ENCODE measurements at regions not wholly inside any gene's neighbourhood (a gene's known extent, or its start where the extent isn't known, plus 50 kb on each side); places are given as distances from the start of the nearest gene placed in this dataset.
"Not testable (repeated sequence)": the region's sequence is repeated elsewhere in the genome, so short reads cannot be mapped to it uniquely, and the experiment has no call there.

DNA sequence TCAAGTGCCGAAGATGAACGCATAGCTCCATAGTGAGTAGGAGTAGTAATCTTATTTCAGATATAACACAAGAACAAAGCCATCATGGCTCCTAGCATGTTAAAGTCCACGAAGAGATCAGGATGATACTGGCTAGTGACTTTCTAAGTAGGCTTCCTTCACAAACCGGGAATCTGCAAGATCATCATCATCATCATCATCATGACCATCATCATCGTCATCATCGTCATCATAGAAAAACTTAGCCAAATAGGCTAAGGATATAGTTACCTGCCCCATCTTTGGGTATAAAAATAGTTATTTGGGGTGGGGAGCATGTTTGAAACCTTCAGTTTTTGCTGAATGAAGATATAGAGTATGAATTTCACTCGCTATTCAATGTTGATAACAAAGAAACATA lies 57.9 kb downstream of the PYDC2 start:
- DNase-seq (ENCODE audit: low spot score) = no peak

GRCh38 chr3:191521055-191521454 lies 60.1 kb downstream of the PYDC2 start:
- no peak for DNase-seq (ENCODE audit: low spot score)

GRCh38 chr3:191523148-191523547 lies 62.2 kb downstream of the PYDC2 start:
- DNase-seq (ENCODE audit: low spot score) = no peak

DNA sequence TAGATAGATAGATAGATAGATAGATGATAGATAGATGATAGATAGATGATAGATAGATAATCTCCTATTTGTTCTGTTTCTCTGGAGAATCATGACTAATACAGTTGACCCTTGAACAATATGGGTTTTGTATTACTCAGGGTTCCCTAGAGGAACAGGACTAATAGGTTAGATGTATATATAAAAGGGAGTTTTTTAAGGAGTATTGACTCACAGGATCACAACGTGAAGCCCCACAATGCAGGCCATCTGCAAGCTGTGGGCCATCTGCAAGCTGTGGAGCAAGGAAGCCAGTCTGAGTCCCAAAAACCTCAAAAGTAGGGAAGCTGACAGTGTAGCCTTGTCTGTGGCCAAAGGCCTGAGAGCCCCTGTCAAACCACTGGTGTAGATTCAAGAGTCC lies 67.6 kb downstream of the PYDC2 start:
- DNase-seq (ENCODE audit: low spot score) = no peak

- DNase-seq (ENCODE audit: low spot score) = no peak
These were observed 69.0 kb downstream of the PYDC2 start for GRCh38 chr3:191529992-191530391.

GRCh38 chr3:191531434-191531972 lies 70.5 kb downstream of the PYDC2 start:
- DNase-seq (ENCODE audit: low spot score) = no peak

GRCh38 chr3:191543018-191543417 lies 82.1 kb downstream of the PYDC2 start:
- no peak for DNase-seq (ENCODE audit: low spot score)

- DNase-seq (ENCODE audit: low spot score) = no peak
These were observed 82.9 kb downstream of the PYDC2 start for GRCh38 chr3:191543897-191544296.

- no peak for DNase-seq (ENCODE audit: low spot score)
These were observed 88.4 kb downstream of the PYDC2 start for GRCh38 chr3:191549357-191549756.

DNA sequence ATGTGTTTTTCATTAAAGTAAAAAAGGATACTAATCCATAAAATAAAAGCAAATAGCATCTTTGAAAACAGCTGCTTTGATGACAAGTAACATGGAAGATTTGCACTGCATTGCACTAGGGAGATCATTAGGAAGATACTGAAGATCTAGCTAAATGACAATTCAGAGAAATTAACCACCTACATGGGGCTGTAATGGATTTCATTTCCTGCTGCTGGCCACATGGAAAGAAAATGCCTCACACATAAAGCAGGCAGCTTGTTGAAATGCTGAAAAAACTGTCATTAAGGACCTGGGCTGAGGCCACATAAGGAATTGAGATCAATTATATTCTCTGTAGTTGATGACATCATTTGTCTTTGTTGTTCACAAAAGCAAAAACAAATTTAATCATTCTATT lies 94.1 kb downstream of the PYDC2 start:
- no peak for DNase-seq (ENCODE audit: low spot score)

DNA sequence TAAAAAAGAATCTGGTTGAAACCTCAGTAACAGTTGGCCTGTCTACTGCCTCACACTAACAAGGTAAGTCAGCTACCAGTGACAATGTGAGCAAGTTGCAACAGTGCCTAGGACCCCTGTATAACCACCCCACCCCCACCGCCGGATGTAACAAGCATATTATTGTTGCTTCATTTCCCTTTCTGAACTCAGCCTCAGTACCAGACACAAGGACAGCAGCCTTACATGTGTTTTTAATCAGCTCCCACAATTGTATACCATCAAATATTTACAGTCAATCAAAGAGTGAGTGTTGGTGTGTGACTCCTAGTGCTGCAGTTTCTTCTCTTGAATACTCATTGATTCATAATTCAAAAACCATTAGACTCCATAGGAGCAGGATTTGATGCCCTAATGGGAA lies 96.4 kb downstream of the PYDC2 start:
- DNase-seq (ENCODE audit: low spot score) = no peak

- no peak for DNase-seq (ENCODE audit: low spot score)
These were observed 102.8 kb downstream of the PYDC2 start for GRCh38 chr3:191563722-191564121.

GRCh38 chr3:191566469-191566868 lies 105.5 kb downstream of the PYDC2 start:
- no peak for DNase-seq (ENCODE audit: low spot score)

- DNase-seq (ENCODE audit: low spot score) = no peak
These were observed 107.2 kb downstream of the PYDC2 start for GRCh38 chr3:191568206-191568605.

- no peak for DNase-seq (ENCODE audit: low spot score)
These were observed 131.1 kb downstream of the PYDC2 start for GRCh38 chr3:191592105-191592504.

DNA sequence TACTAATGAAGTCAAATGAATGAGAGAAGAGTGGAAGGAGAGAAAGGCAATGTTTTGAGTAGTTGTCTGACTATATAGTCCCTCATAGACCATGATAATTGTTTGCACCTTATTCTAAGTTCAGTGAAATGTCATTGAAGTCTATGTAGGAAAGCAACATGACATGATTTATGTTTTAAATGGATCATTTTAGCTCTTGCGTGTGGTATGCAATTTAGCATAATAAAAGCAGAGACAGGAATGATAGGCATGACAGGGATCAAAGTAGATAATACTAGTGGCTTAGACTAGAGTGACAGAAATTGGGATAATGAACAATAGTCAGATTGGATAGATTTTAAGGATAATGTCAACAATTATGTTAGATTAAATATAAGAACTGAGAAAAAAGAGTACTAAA lies 132.5 kb downstream of the PYDC2 start:
- no peak for DNase-seq (ENCODE audit: low spot score)

GRCh38 chr3:191615511-191615910 lies 154.5 kb downstream of the PYDC2 start:
- DNase-seq (ENCODE audit: low spot score) = not testable (repeated sequence)

- DNase-seq (ENCODE audit: low spot score) = no peak
These were observed 163.3 kb downstream of the PYDC2 start for GRCh38 chr3:191624299-191624698.

DNA sequence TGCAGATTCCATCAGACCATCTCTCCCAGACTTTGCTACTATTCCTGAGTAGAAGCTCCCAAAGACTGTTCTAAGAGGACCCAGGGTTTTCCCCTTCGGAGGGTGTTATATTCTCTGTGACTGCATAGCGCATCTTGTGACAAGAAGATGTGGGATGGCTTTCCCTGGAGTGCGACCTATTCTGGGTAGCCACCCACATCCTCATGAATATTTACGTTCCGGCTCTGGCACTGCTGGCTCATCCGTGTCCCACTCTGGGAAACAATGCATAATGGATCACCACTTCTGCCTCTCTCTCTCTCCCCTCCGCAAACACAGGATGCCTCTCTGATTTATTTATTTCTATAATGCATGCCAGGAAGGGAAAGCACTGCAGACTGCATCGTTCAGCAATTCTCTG lies 166.1 kb downstream of the PYDC2 start:
- no peak for DNase-seq (ENCODE audit: low spot score)

DNA sequence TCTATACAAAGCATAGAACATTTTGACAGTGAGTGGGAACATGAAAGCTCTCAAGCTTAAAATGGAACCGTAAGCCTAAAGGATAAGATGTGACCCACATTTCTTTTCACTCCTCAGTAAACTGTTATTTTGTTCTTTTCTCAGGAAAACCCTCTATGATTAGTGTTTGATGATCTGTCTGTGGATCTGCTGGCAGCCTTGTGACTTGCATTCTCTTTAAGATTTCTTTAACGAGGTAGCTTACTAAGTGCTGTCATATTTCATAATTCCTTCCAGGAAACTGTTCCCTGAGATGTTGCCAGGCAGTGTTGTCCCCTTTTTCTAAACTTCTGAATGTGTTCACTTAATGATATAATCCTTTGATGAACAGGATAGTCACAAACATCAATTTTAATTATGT lies 167.6 kb downstream of the PYDC2 start:
- DNase-seq (ENCODE audit: low spot score) = no peak

DNA sequence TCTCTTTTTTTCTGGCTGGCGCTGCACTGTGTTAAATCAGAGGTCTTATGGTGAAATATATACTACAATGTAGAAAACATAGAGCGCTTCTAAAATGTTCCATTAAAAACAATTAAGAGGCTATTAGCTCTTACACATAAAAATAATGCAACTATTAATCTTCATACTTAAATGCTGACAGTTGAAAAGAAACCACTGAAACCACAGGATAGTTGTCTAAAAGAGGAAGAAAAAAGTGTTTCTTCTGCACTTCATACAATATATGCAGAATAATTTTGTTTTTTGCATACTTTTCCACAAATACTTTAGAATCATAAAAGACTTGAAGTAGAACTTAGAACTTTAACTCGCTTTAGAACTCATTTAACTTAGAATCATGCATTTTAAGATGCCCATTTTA lies 170.5 kb downstream of the PYDC2 start:
- no peak for DNase-seq (ENCODE audit: low spot score)

GRCh38 chr3:191634902-191635301 lies 173.9 kb downstream of the PYDC2 start:
- DNase-seq (ENCODE audit: low spot score) = no peak

DNA sequence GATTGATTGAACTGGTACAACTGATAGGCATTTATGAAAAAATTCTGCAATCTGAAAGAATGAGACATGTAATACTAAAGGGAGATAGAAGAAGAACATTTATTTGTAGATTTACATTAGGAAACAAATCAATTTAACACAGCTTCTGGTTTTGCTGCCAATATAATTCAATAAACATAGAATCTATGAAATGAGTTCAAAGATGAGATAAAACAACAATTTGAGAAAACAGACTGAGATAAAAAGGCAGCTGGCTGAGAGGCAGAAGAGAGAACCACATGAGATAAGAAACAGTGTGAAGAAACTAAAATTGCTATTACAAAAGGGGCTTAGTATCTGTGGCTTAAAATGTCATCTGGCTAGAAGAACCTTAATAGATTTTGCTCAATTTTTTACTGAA lies 176.6 kb downstream of the PYDC2 start:
- DNase-seq (ENCODE audit: low spot score) = no peak

GRCh38 chr3:191641789-191642188 lies 180.8 kb downstream of the PYDC2 start:
- peak; percentile 21 for DNase-seq (ENCODE audit: low spot score)

- DNase-seq (ENCODE audit: low spot score) = no peak
These were observed 183.3 kb downstream of the PYDC2 start for GRCh38 chr3:191644291-191644690.

Data from iPS-NIHi11 (cell line).